MV-4-11 (cell line): ENCODE measurements at regions not wholly inside any gene's neighbourhood (a gene's known extent, or its start where the extent isn't known, plus 50 kb on each side); places are given as distances from the start of the nearest gene placed in this dataset.
"Not testable (repeated sequence)": the region's sequence is repeated elsewhere in the genome, so short reads cannot be mapped to it uniquely, and the experiment has no call there.

Experiments used
- DNase-seq: peaks from one replicate; lab custom pipeline; 2025; lab: John Stamatoyannopoulos, UW

DNA sequence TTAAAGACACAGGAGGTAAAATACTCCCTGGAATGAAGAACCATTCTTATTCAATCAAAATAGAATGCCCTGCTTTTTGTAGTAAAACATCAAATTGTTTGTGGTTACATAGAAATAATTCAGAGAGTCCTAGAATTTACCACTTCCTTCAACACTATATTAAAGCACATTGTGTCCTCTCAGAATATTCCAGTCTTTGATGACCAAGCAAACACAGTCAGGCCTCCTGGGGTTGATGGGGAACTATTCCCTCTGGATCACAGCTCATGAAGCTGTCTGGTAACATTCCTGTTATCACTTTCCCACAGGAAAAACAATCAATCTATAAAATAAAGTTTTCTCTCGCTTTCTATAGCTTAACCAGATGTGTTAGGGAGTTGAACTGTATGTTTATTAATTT, 389.3 kb downstream of the KCNA4 start:
- no peak for DNase-seq

DNA sequence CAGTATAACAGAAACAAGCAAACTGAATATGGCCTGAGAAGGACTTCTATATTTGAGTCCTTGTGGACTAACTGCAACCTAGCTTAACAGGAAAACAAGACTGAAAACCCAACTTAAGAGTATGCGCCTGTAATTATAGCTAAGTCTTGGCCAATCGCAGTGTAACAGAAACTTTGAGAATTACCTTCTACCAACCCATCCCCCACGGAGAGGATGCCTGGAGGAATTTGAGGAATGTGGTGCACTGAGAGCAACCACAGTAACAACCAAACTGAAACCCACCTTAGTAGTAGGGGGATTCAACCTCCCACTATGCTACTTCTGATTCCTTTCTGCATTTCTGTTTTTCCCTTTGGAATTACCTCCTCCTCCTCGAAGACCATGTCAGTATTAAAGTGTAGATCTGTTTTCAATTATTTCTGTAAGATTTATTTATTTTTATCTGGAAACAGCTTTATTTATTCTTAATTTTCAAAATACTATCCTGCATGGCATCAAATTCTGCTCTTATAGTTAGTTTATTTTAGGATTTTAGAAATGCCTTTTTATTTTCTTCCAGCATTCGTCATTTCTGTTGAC, 393.6 kb downstream of the KCNA4 start:
- DNase-seq = no peak

DNA sequence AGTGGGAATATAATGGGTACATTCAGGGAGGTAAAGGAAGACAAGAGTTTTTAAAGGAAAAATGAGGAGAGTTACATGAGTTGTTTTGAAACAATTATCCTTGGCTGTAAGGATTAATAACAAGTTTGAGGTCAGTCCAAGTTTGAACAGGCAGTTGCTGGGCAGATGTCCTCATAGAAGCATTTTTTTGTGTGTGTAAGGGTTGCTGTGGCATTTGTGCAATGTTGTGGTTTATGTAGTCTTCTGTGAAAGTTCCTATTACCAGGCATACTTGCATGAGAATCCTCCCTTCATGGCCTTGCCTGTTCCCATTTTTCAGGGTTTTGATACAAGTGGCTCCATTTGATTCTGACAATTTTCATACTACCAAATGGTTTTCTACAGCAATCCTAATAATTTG, 400.2 kb downstream of the KCNA4 start:
- peak; percentile 87 for DNase-seq

DNA sequence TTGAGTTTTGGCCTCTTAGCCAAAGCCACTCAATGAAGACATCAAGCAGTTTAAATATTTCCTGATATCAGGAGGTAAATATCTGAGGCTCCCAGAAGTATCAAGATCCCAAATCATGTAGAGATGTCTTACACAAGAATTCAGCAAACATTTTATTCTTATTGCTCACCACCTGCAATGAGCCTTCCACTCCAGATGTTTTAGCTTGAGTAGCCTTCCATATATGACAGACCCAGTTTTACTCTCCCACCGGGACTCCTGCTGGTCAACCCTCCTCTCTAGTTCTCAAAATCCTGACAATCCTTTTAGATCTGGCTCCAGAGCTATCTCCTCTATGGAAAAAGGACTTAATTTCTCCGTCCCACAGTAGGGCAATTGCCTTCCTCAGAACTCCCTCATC, 404.4 kb downstream of the KCNA4 start:
- DNase-seq = no peak

DNA sequence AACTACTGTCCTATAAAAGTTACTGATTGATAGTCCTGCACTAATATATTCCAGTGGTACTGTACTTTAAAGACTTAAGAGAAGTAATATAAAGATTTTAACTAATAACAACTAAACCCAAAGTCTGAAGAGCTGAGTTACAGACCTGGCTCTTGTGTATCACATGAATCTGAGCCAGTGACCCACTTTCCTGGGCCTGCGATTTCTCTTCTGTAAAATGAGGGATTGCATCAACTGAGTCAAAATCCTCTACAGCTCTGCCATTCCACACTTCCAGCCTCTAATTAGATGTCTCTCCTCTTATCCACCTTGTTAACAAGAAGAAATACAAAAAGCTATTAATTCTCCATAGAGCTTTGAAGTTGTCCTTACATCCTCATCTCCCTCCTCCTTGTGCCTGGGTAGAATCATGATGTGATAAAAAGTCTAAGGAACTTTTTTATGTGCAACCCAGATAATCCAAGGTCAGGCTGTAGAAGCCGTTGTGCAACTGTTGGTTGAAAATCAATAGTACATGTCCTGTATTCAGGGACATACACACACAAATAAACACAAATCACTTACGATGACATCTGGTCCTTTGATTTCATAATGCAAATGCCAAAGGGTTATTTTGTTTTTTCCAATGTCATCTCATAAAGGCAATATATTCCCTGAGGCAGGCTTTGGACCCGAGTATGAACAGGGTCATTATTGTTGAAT, 410.3 kb downstream of the KCNA4 start:
- DNase-seq = no peak

DNA sequence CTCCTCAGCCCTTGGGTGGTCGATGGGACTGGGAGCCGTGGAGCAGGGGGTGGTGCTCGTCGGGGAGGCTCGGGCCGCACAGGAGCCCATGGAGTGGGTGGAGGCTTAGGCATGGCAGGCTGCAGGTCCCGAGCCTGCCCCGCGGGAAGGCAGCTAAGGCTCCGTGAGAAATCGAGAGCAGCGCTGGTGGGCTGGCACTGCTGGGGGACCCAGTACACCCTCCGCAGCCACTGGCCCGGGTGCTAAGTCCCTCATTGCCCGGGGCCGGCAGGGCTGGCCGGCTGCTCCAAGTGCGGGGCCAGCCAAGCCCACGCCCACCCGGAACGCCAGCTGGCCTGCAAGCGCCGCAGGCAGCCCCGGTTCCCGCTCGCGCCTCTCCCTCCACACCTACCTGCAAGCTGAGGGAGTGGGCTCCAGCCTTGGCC, 416.7 kb downstream of the KCNA4 start:
- not testable (repeated sequence) for DNase-seq

DNA sequence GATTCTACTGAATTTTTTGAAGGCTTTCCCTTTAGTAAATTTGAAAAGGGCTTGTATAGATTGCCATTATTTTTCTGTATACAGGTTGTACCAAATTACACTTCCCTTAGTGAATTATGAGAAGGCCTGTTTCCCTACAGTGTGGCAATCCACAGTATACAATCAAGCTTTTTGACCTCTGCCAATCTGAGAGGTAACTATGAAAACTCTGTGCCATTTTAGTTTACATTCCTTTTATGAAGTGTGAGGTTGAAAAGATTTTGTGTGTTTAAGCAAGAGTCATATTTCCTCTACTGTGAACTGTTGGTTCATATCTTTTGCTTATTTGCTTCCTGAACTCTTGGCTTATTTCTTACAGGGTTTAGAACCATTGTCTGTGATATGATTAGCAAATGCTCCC, 432.5 kb downstream of the KCNA4 start:
- no peak for DNase-seq

DNA sequence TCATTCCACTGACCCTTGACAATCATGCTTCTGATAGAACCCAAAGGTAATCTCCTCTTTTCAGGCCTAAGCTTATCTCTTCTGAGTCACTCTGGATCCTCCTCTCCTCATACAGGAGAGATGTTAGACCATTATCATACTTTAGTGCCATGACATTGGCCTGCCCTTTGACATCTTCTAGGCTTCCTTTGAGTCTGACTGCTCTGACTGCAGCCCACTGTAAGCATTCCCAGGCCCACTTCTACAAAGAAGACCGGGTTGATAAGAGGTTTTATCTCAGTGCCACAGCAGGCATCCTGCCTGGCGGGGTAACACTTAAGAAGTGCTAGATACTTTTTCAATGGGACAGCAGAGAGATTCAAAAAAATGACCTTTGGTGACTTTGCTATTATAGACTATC, 438.0 kb downstream of the KCNA4 start:
- no peak for DNase-seq

DNA sequence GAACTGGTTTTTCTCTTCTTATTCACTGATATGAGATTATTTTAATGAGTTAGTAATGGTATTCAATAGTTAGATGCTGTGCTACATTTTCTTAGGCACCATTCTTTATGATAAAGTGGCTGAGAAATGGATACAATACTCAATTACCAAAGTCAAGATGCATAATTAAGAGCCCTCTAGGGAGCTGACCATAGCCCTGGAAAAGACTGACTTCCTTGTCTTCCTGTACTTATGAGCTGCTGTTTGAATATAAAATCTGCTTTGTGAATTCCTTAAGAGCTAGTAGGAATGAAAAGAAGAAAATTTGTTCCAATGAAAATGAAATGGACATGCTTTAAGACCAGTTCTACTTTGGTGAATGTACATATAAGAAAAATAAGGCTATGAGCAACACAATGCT, 452.3 kb downstream of the KCNA4 start:
- DNase-seq = no peak

DNA sequence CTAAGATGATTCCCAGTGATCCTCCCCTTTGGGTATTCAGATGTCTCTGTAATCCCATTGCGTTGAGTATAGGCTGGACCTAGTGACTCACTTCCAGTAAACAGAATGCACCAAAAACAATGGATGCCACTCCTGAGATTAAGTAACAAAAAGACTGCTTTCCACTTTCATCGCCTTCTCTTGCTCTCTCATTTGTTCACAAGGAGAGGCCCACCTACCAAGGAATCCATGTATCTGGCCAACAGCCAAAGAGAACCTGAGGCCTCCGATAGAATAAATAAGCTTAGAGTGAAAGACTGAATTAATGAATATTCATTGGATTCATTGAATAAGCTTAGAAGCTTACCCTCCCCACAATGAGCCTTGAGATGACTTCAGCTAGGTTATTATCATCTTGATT, 454.6 kb downstream of the KCNA4 start:
- DNase-seq = no peak

DNA sequence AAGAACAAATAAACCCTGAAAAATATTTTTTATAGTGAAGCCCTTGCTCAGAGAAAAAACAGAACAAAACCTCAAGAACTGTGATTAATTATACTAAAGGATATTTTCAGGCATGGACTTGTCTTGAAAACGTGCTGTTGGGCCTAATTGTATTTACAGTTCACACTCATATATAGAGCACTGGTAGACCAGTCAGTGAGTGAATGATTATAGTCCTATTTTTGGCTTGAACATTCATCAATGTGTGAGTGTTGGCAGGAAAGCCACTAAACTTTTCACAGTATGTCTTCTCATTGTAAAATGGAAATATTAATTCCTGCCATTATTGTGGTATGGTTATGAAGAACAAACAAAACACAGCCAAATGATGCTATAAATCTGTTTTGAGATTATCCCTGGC, 462.8 kb downstream of the KCNA4 start:
- DNase-seq = no peak

DNA sequence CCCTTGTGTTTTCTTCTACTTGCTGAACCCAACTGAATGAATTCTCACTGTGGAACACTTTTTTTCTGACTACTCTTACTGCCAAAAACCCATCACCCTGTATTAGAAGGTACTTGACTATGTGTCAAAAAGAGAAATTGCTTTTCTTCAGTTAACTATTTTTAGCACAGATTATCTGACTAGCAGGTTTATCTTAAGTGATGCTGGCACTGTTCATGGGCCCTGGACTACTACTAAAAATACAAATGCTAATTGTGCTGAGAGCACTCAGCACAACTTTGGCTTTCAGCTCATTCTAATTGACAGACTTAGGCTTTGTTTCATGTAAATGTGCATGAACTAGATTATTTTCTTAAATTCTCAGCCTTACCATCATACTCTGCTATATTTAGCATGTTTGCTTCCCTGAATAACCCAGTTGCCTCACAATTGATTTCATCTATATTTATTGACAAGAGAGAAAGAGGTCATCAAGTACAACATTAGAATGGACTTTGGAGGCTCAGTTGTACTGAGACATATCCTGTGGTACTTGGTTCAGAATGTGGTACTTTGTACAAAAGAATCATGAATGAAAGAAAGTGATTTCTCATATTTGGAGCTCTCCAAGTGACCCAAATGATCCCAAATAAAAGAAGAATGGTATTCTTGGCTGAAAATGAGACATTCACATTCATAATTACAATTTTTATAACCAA, 478.3 kb downstream of the KCNA4 start:
- DNase-seq = no peak

DNA sequence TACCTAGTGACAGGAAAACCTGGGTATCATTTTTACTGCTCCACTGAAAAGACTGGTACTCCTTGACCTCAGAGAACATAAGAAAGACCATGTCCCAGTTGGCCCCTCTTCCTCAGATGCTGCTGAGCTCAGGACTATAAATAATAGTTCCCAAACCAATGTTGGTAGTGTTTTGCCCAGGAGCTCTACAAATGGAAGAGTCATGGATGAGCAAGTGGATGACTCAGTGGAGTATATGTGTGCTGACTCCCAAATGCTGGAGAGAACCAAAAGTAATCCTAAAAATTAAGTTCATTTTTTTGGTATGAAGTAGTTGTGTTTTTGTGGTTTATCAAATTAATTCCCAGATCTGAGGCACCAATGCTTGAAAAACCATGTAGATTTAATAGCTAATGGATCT, 482.0 kb downstream of the KCNA4 start:
- no peak for DNase-seq

DNA sequence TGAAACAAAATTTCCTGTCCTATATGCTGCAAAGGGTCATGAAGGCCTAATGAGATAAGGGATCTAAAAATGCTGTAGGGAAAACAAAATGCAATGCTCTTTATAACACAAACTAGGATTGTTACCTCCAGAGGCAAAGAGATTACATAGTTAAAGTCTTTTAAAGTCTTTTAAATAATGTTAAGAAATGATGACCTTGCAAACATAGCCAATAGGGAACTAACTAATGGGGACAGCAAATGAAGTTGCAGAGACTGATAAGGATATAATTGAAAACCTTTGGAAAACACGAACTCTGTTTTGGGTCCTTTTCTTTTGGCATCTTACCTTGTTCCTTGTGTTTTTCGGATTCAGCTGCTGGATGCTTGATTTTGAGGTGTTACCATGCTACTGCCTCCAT, 485.9 kb downstream of the KCNA4 start:
- DNase-seq = no peak

DNA sequence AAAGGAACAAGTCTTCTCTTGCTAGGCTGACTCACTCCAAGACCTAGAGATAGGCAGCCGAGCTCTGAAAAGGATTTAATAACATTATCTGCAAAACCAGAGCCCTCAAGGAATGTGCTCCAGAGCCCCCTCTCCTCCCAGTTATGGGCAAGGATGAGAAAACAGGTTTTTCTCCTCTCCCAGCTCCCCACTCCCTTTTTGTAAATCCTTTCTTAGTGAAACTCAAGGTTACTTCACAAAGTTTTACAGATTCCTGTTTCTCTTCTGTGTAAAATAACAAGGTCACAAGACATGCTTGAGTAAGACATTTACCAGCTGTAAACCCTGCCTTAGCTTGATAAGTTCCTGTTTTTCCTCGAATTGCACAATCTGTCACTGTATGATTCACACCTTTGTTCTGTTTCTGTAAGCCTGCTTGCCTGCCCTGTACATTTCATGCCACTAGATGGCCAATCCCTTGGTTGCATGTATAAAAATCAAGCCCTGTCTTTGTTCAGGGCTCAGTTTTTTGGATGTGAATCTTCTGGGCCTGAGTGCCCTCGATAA, 489.4 kb downstream of the KCNA4 start:
- DNase-seq = peak; percentile 98

DNA sequence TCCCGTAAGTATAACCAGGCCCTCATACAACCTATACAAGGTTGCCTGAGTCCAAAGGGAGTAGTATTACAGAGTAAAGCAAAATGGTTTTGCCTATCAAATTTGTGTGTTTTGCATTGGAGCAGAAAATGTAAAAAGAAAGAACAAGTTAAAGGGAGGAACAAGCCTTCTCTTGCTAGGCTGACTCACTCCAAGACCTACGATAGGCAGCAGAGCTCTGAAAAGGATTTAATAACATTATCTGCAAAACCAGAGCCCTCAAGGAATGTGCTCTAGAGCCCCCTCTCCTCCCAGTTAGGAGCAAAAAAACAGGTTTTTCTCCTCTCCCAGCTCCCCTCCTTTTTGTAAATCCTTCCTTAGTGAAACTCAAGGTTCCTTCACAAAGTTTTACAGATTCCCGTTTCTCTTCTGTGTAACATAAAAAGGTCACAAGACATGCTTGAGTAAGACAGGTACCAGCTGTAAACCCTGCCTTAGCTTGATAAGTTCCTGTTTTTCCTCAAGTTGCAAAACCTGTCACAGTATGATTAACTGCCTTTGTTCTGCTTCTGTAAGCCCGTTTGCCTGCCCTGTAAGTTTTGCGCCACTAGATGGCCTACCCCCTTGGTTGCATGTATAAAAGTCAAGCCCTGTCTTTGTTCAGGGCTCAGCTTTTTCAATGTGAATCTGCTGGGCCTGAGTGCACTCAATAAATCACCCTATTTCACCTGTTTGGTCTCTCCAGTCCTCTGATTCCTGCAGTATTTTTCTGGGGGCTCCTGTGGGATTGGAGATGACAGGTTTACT, 498.2 kb downstream of the KCNA4 start:
- peak; percentile 98 for DNase-seq

DNA sequence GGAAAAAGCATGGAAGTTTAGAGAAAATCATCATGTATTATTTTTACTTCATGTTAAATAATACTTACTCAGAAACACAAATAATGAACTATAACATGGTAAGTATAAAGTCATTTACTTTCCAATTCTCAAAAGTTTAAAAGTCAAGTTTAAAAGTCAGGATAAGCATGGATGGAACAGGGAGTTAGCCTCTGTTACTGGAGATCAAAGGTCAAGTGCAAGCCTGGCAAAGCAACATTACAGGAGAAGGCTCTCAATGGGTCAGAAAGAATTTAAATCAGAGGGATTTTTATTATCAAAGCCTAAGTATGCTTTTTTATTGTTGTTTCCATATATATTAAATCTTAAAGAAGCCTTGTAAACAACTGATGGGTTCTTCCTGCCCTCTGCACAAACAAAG, 505.4 kb downstream of the KCNA4 start:
- DNase-seq = no peak

DNA sequence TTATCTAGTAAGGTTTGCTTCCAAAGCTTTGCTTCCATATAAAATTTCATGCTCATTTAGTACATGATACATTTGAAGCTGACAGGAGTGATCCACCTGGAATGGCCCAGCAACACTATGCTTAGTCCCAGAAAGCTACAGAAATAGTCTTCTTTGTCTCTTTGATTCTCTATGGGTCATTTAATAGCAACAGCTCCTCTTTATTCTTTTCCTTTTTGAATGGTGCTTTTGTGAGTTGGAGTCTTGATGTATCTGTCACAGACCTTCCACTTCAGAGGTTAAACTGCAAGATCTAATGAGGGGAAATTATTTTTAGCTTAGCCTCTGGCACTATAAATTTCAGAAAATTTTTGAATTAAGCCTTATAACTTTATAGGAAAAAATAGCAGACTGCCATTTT, 509.5 kb downstream of the KCNA4 start:
- no peak for DNase-seq

DNA sequence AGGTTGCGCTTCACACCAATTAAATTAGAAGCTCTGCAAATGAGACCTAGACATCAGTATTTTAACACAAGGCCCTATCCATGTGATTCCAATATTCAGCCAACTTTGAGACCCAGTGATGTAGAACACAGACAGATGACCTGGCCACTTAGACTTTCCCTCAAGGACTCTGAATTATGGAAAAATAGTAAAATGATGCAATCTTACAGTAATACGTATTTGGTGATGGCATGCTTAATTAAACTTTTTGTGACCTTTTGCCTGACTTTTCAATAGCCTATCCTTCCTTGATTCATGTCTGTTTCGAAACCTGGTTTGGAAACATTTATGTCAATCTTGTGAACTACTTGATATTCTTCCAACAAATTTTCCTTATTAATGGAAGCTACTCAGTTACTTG, 521.2 kb downstream of the KCNA4 start:
- DNase-seq = no peak

DNA sequence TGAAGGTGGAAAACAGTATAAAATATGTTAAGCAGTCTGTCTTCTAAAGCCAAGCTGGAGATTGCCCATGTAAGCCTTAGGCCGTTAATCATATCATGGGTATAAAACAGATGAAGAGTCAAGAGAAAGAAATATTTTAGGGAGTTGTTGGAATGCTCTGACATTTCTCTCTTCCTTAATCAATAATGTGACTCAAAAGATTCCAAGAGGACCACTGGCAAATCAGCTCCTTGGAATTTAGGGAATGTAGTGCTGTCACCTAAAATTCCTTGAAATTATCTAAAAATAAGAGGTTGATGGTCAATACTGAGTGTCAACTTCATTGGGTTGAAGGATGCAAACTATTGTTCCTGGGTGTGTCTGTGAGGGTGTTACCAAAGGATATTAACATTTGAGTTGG, 525.9 kb downstream of the KCNA4 start:
- DNase-seq = no peak

DNA sequence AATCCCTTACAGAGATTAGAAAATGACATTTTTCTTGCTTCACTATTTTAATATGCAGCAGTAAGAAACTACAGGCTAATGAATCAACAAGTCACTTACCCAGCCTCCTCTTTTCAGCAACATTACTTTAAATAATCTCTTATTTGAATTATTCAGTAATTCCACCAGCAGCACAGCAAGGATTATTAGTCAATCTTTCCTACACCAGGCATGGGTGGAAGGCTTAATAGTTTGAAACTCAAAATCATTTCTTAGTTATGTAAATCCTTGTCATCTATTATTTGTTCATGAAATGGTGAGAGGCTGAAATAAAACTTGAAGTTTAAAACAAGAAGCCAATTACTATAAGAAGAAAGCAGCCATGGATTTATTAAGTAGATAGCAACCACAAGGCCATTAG, 530.5 kb downstream of the KCNA4 start:
- no peak for DNase-seq

DNA sequence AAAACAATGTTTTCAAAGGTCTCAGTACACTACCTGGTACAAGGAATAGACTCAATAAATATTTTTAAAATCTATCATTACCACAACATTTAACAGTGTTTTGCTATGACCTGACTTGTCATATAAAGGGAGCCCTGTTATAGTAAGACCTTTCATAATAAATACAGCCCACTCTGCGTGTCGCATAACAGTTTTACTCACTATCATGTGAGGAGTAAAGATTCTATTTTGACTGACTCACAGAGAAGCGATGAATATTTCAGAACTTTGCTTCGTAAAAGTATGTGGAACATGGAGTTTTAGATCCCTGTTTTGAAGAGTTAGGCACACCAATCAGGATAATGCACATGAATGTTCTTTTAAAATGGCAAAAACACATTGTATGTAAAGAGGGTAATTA, 531.2 kb downstream of the KCNA4 start:
- DNase-seq = no peak

DNA sequence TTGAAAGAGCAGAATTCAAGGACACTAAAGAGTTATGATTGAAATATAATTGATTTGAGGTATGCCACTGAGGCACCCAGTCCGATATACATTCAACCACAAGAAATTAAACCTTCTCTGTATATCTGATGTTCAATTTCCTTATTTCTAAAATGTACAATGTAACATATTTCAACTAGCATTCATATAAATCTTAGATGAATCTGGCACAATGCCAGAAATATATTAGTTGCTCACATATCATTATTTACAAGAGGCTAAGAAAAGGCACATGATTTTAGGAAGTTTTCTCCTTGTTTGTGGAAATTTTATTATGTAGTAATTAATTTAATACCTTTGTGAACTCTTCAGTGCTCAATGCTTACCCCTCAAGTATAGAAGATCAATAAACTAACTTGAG, 532.3 kb downstream of the KCNA4 start:
- no peak for DNase-seq
